Upper lobe of left lung (tissue), 4 donors: ENCODE measurements at regions not wholly inside any gene's neighbourhood (a gene's known extent, or its start where the extent isn't known, plus 50 kb on each side); places are given as distances from the start of the nearest gene placed in this dataset.

Source experiments
- CTCF ChIP-seq, 6 experiments: fragments of 450-650 bp in 4 of 6; fragments of 200-600 bp in 2 of 6; sonication (generic) in 2 of 6; IDR thresholded peaks; one replicate each; pipeline ENCODE4 v1.5.1; 2016 to 2019; ENCODE audit warnings: antibody characterized with exemption in 6 of 6
- POLR2A ChIP-seq, 4 donors: fragments of 450-650 bp; IDR thresholded peaks; one replicate each; pipeline ENCODE4 v1.5.1; 2016 to 2017; ENCODE audit warnings: antibody characterized with exemption in 4 of 4, mild to moderate bottlenecking in 2 of 4

DNA sequence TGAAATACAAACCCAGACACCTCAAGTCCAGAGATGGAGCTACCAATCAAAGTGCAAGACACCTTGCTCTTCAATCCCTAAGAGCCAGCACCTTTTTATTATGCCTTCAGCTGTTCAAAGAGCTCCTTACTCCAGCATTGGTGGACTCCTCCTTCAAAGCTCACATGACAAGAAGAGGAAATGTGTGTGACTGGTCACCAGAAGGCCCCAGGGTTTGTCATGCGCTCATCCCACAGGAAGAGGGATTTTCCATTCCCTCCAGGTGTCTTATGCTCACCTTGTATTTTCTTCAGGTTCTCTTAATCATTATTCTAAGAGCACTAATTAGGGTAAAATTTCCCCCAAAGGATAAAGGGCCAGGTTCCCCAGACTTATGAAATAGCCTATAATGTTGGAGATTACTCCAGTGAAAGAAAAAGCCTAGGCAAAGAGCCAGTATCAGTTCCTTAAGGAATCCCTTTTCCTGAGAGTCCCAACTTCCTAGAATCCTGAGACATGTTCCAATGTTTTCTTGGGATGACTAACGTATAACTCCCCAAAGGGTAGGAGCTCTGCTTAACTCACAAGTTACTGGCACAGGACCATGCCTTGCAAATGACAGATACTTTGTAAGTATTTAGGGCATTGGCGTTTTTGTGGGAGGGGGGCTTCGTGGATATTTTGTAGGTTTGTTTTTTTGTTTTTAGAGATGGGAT, 56.9 kb upstream of the SOX9 start:
- TF ChIP-seq CTCF (IDR thresholded peaks at IDR 0.05) (no peak), POLR2A (IDR thresholded peaks at IDR 0.05) (no peak)
